ENCODE measurements at regions not wholly inside any gene's neighbourhood (a gene's known extent, or its start where the extent isn't known, plus 50 kb on each side); places are given as distances from the start of the nearest gene placed in this dataset.

- H3K4me1 Mint-ChIP-seq = no peaks in the 10 kb centered on the region
- ATAC-seq = no peak
- no peak overlapping the region for H3K4me3 Mint-ChIP-seq
- H3K36me3 Mint-ChIP-seq = no peaks in the 10 kb centered on the region
- no peak overlapping the region for H3K27ac Mint-ChIP-seq
- no peaks in the 10 kb centered on the region for H3K27me3 Mint-ChIP-seq
- peaks cover 8% of the 10 kb centered on the region for H3K9me3 Mint-ChIP-seq
Observed at GRCh38 chr2:150866431-150866830, 379.0 kb upstream of the RND3 start.

GRCh38 chr2:150863691-150864090 is 376.2 kb upstream of the RND3 start:
- H3K27ac Mint-ChIP-seq = no peak overlapping the region
- no peak overlapping the region for H3K4me3 Mint-ChIP-seq
- H3K27me3 Mint-ChIP-seq = no peaks in the 10 kb centered on the region
- peaks cover 8% of the 10 kb centered on the region for H3K9me3 Mint-ChIP-seq
- no peaks in the 10 kb centered on the region for H3K4me1 Mint-ChIP-seq
- no peaks in the 10 kb centered on the region for H3K36me3 Mint-ChIP-seq
- ATAC-seq = no peak

- H3K36me3 Mint-ChIP-seq = no peaks in the 10 kb centered on the region
- peaks cover 8% of the 10 kb centered on the region for H3K9me3 Mint-ChIP-seq
- no peaks in the 10 kb centered on the region for H3K27me3 Mint-ChIP-seq
- no peaks in the 10 kb centered on the region for H3K4me1 Mint-ChIP-seq
- H3K4me3 Mint-ChIP-seq = no peak overlapping the region
- ATAC-seq = no peak
- H3K27ac Mint-ChIP-seq = no peak overlapping the region
Observed at GRCh38 chr2:150860301-150860700, 372.8 kb upstream of the RND3 start.

- no peak for ATAC-seq
- Mint-ChIP-seq H3K4me3 (no peak overlapping the region), H3K27ac (no peak overlapping the region), H3K4me1 (no peaks in the 10 kb centered on the region), H3K27me3 (no peaks in the 10 kb centered on the region), H3K9me3 (peaks cover 6% of the 10 kb centered on the region), H3K36me3 (no peaks in the 10 kb centered on the region)
Observed at GRCh38 chr2:150859877-150860276, 372.4 kb upstream of the RND3 start.

- Mint-ChIP-seq H3K27me3 (no peaks in the 10 kb centered on the region), H3K4me1 (no peaks in the 10 kb centered on the region), H3K27ac (no peak overlapping the region), H3K9me3 (no peaks in the 10 kb centered on the region), H3K4me3 (no peak overlapping the region), H3K36me3 (no peaks in the 10 kb centered on the region)
- ATAC-seq = no peak
Observed at GRCh38 chr2:150859162-150859561, 371.7 kb upstream of the RND3 start.

- Mint-ChIP-seq H3K9me3 (no peaks in the 10 kb centered on the region), H3K27me3 (no peaks in the 10 kb centered on the region), H3K4me1 (no peaks in the 10 kb centered on the region), H3K36me3 (no peaks in the 10 kb centered on the region), H3K4me3 (no peak overlapping the region), H3K27ac (no peak overlapping the region)
- no peak for ATAC-seq
Observed at GRCh38 chr2:150858382-150858781, 370.9 kb upstream of the RND3 start.

- Mint-ChIP-seq H3K9me3 (no peaks in the 10 kb centered on the region), H3K36me3 (no peaks in the 10 kb centered on the region), H3K27me3 (no peaks in the 10 kb centered on the region), H3K4me3 (no peak overlapping the region), H3K27ac (no peak overlapping the region), H3K4me1 (no peaks in the 10 kb centered on the region)
- no peak for ATAC-seq
Observed at GRCh38 chr2:150856596-150857281, 369.3 kb upstream of the RND3 start.

- Mint-ChIP-seq H3K4me1 (no peaks in the 10 kb centered on the region), H3K27ac (no peak overlapping the region), H3K9me3 (no peaks in the 10 kb centered on the region), H3K36me3 (no peaks in the 10 kb centered on the region), H3K4me3 (no peak overlapping the region), H3K27me3 (no peaks in the 10 kb centered on the region)
- no peak for ATAC-seq
Observed at GRCh38 chr2:150853263-150853662, 365.8 kb upstream of the RND3 start.

- H3K4me3 Mint-ChIP-seq = no peak overlapping the region
Observed at GRCh38 chr2:150850641-150851040, 363.2 kb upstream of the RND3 start.

GRCh38 chr2:150847578-150847977 is 360.1 kb upstream of the RND3 start:
- Mint-ChIP-seq H3K27me3 (no peaks in the 10 kb centered on the region), H3K4me1 (no peaks in the 10 kb centered on the region), H3K36me3 (no peaks in the 10 kb centered on the region), H3K4me3 (no peak overlapping the region), H3K9me3 (no peaks in the 10 kb centered on the region), H3K27ac (no peak overlapping the region)
- no peak for ATAC-seq

More at GRCh38 chr2:150850641-150851040, 363.2 kb upstream of the RND3 start:
- H3K27ac Mint-ChIP-seq = no peak overlapping the region
- H3K9me3 Mint-ChIP-seq = no peaks in the 10 kb centered on the region
- no peaks in the 10 kb centered on the region for H3K27me3 Mint-ChIP-seq
- no peaks in the 10 kb centered on the region for H3K4me1 Mint-ChIP-seq
- no peaks in the 10 kb centered on the region for H3K36me3 Mint-ChIP-seq
- no peak for ATAC-seq

- H3K4me1 Mint-ChIP-seq = no peaks in the 10 kb centered on the region
- H3K36me3 Mint-ChIP-seq = no peaks in the 10 kb centered on the region
- H3K27ac Mint-ChIP-seq = no peak overlapping the region
- no peak for ATAC-seq
- no peak overlapping the region for H3K4me3 Mint-ChIP-seq
- no peaks in the 10 kb centered on the region for H3K9me3 Mint-ChIP-seq
- no peaks in the 10 kb centered on the region for H3K27me3 Mint-ChIP-seq
Observed at GRCh38 chr2:150846691-150847090, 359.2 kb upstream of the RND3 start.

GRCh38 chr2:150832686-150833085 is 345.2 kb upstream of the RND3 start:
- ATAC-seq = no peak
- no peak overlapping the region for H3K4me3 Mint-ChIP-seq

GRCh38 chr2:150824118-150824517 is 336.7 kb upstream of the RND3 start:
- no peaks in the 10 kb centered on the region for H3K4me1 Mint-ChIP-seq
- H3K4me3 Mint-ChIP-seq = no peak overlapping the region
- no peak for ATAC-seq
- H3K27me3 Mint-ChIP-seq = no peaks in the 10 kb centered on the region
- no peaks in the 10 kb centered on the region for H3K9me3 Mint-ChIP-seq
- H3K36me3 Mint-ChIP-seq = no peaks in the 10 kb centered on the region
- no peak overlapping the region for H3K27ac Mint-ChIP-seq

More at GRCh38 chr2:150832686-150833085, 345.2 kb upstream of the RND3 start:
- H3K27me3 Mint-ChIP-seq = no peaks in the 10 kb centered on the region
- no peaks in the 10 kb centered on the region for H3K4me1 Mint-ChIP-seq
- no peaks in the 10 kb centered on the region for H3K36me3 Mint-ChIP-seq
- H3K27ac Mint-ChIP-seq = no peak overlapping the region
- H3K9me3 Mint-ChIP-seq = no peaks in the 10 kb centered on the region

GRCh38 chr2:150817422-150817821 is 330.0 kb upstream of the RND3 start:
- H3K27me3 Mint-ChIP-seq = no peaks in the 10 kb centered on the region
- no peaks in the 10 kb centered on the region for H3K9me3 Mint-ChIP-seq
- H3K4me1 Mint-ChIP-seq = no peaks in the 10 kb centered on the region
- no peak for ATAC-seq
- H3K36me3 Mint-ChIP-seq = no peaks in the 10 kb centered on the region
- no peak overlapping the region for H3K4me3 Mint-ChIP-seq
- no peak overlapping the region for H3K27ac Mint-ChIP-seq

GRCh38 chr2:150812664-150813367 is 325.3 kb upstream of the RND3 start:
- Mint-ChIP-seq H3K36me3 (no peaks in the 10 kb centered on the region), H3K9me3 (no peaks in the 10 kb centered on the region), H3K27ac (no peak overlapping the region), H3K27me3 (no peaks in the 10 kb centered on the region), H3K4me3 (no peak overlapping the region), H3K4me1 (no peaks in the 10 kb centered on the region)
- no peak for ATAC-seq

GRCh38 chr2:150812066-150812465 is 324.6 kb upstream of the RND3 start:
- no peaks in the 10 kb centered on the region for H3K4me1 Mint-ChIP-seq
- H3K36me3 Mint-ChIP-seq = no peaks in the 10 kb centered on the region
- no peaks in the 10 kb centered on the region for H3K27me3 Mint-ChIP-seq
- no peaks in the 10 kb centered on the region for H3K9me3 Mint-ChIP-seq
- H3K4me3 Mint-ChIP-seq = no peak overlapping the region
- no peak overlapping the region for H3K27ac Mint-ChIP-seq
- ATAC-seq = no peak

Measured in stimulated activated memory B cell treated with anti-CD40 and anti-IgM and Interleukin-4, amounts not matched to agents 10 μg/mL and 1 μg/mL and 100 μg/mL, for 72 hours (primary cell).